ENCODE measurements at regions not wholly inside any gene's neighbourhood (a gene's known extent, or its start where the extent isn't known, plus 50 kb on each side); places are given as distances from the start of the nearest gene placed in this dataset.

- TF ChIP-seq PBX3 (CRISPR knock-in tag; IDR thresholded peaks at IDR 0.05) (no peak), ZNF48 (tag by site-specific recombination; IDR thresholded peaks at IDR 0.05) (no peak), ZNF248 (tag by site-specific recombination; IDR thresholded peaks at IDR 0.05) (no peak), CTCF (tag by site-specific recombination; IDR thresholded peaks at IDR 0.05) (no peak), ZNF362 (tag by site-specific recombination; IDR thresholded peaks at IDR 0.05) (no peak), ZNF549 (tag by site-specific recombination; IDR thresholded peaks at IDR 0.05) (no peak), KLF9 (tag by site-specific recombination; IDR thresholded peaks at IDR 0.05; ENCODE audit: low read depth) (no peak), KLF1 (tag by site-specific recombination; IDR thresholded peaks at IDR 0.05) (no peak), ZNF558 (tag by site-specific recombination; IDR thresholded peaks at IDR 0.05) (no peak), ATF2 (tag by site-specific recombination; IDR thresholded peaks at IDR 0.05; ENCODE audit: low read depth) (no peak), ZNF121 (tag by site-specific recombination; IDR thresholded peaks at IDR 0.05) (no peak), ZNF830 (tag by site-specific recombination; IDR thresholded peaks at IDR 0.05; ENCODE audit: low read depth) (no peak), ZBTB7A (tag by site-specific recombination; IDR thresholded peaks at IDR 0.05; ENCODE audit: low read depth) (no peak), ZNF544 (tag by site-specific recombination; IDR thresholded peaks at IDR 0.05) (no peak)
Observed at GRCh38 chr6:167770291-167770955, 56.3 kb upstream of the AFDN start.
